Liver (tissue), 8 donors: ENCODE measurements at regions not wholly inside any gene's neighbourhood (a gene's known extent, or its start where the extent isn't known, plus 50 kb on each side); places are given as distances from the start of the nearest gene placed in this dataset.

Experiments
- DNase-seq: peaks from one replicate; pipeline ENCODE4 v3.0.0-alpha.2; 2017; ENCODE audit warnings: low spot score
- H3K27ac ChIP-seq, 2 donors: one replicate each; pipeline ENCODE4 v1.7.0; 2013; ENCODE audit warnings: inconsistent platforms in 2 of 2, low read length in 2 of 2, control low read depth in 1 of 2, low read depth in 1 of 2, mild to moderate bottlenecking in 1 of 2
- H3K27me3 ChIP-seq, 4 donors: one replicate each; pipeline versions ENCODE4 v1.6.1 to v1.7.0; 2013; ENCODE audit warnings: low read length in 3 of 4, inconsistent platforms in 1 of 4, mild to moderate bottlenecking in 1 of 4, moderate library complexity in 1 of 4; ENCODE audit not compliant: control insufficient read depth in 4 of 4, insufficient read depth in 4 of 4
- H3K36me3 ChIP-seq, 4 donors: one replicate each; pipeline versions ENCODE4 v1.6.1 to v1.7.0; 2013; ENCODE audit warnings: low read length in 3 of 4, mild to moderate bottlenecking in 3 of 4, low read depth in 1 of 4, moderate library complexity in 1 of 4; ENCODE audit not compliant: control insufficient read depth in 4 of 4, insufficient read depth in 3 of 4
- H3K4me1 ChIP-seq, 4 donors: one replicate each; pipeline versions ENCODE4 v1.6.1 to v1.7.0; 2013; ENCODE audit warnings: low read length in 3 of 4, mild to moderate bottlenecking in 3 of 4, moderate library complexity in 1 of 4; ENCODE audit not compliant: control insufficient read depth in 4 of 4, insufficient read depth in 4 of 4
- H3K4me3 ChIP-seq, 3 donors: one replicate each; pipeline versions ENCODE4 v1.6.1 to v1.7.0; 2013; ENCODE audit warnings: low read length in 3 of 3, control low read depth in 1 of 3, low read depth in 1 of 3, mild to moderate bottlenecking in 1 of 3
- H3K9ac ChIP-seq, 2 donors: one replicate each; pipeline ENCODE4 v1.7.0; 2013; ENCODE audit warnings: low read length in 2 of 2, mild to moderate bottlenecking in 2 of 2, moderate library complexity in 2 of 2, control low read depth in 1 of 2, low read depth in 1 of 2
- H3K9me3 ChIP-seq, 4 donors: one replicate each; pipeline versions ENCODE4 v1.6.1 to v1.7.0; 2013; ENCODE audit warnings: low read length in 3 of 4; ENCODE audit not compliant: control insufficient read depth in 4 of 4
- ATF3 ChIP-seq: IDR thresholded peaks from 2 replicates; pipeline ENCODE4 v1.6.1; 2016; ENCODE audit warnings: antibody characterized with exemption
- CTCF ChIP-seq: fragments of 150-350 bp; IDR thresholded peaks from 2 replicates; pipeline ENCODE4 v1.5.1; 2017; ENCODE audit warnings: improper control_type of control experiment, low read depth, low read length; ENCODE audit not compliant: missing input control
- FOXA1 ChIP-seq: IDR thresholded peaks from 2 replicates; pipeline ENCODE4 v1.6.1; 2016; ENCODE audit warnings: antibody characterized with exemption
- FOXA2 ChIP-seq: IDR thresholded peaks from 2 replicates; pipeline ENCODE4 v1.6.1; 2016; ENCODE audit warnings: antibody characterized with exemption
- GABPA ChIP-seq, 2 donors: IDR thresholded peaks in 1 of 2; conservative IDR thresholded peaks in 1 of 2; 2 replicates each; pipeline ENCODE4 v1.6.1; 2016; ENCODE audit warnings: antibody characterized with exemption in 2 of 2, mild to moderate bottlenecking in 1 of 2, moderate library complexity in 1 of 2
- HNF4A ChIP-seq, 2 donors: conservative IDR thresholded peaks; 2 replicates each; pipeline ENCODE4 v1.6.1; 2016; ENCODE audit warnings: antibody characterized with exemption in 2 of 2, mild to moderate bottlenecking in 2 of 2
- HNF4G ChIP-seq: IDR thresholded peaks from 2 replicates; pipeline ENCODE4 v1.6.1; 2016; ENCODE audit warnings: antibody characterized with exemption
- JUND ChIP-seq, 2 donors: IDR thresholded peaks; 2 replicates each; pipeline ENCODE4 v1.6.1; 2016; ENCODE audit warnings: antibody characterized with exemption in 2 of 2
- MAX ChIP-seq: IDR thresholded peaks from 2 replicates; pipeline ENCODE4 v1.6.1; 2016; ENCODE audit warnings: antibody characterized with exemption
- NR2F2 ChIP-seq: IDR thresholded peaks from 2 replicates; pipeline ENCODE4 v1.6.1; 2016; ENCODE audit warnings: antibody characterized with exemption
- RAD21 ChIP-seq, 2 donors: IDR thresholded peaks; 2 replicates each; pipeline ENCODE4 v1.6.1; 2016; ENCODE audit warnings: antibody characterized with exemption in 2 of 2, mild to moderate bottlenecking in 2 of 2
- REST ChIP-seq: IDR thresholded peaks from 2 replicates; pipeline ENCODE4 v1.6.1; 2016; ENCODE audit warnings: antibody characterized with exemption, mild to moderate bottlenecking
- RXRA ChIP-seq, 2 donors: IDR thresholded peaks; 2 replicates each; pipeline ENCODE4 v1.6.1; 2017 to 2018; ENCODE audit warnings: antibody characterized with exemption in 2 of 2, mild to moderate bottlenecking in 1 of 2
- SP1 ChIP-seq: IDR thresholded peaks from 2 replicates; pipeline ENCODE4 v1.6.1; 2018; ENCODE audit warnings: antibody characterized with exemption, mild to moderate bottlenecking
- TAF1 ChIP-seq: conservative IDR thresholded peaks from 2 replicates; pipeline ENCODE4 v1.6.1; 2016; ENCODE audit warnings: antibody characterized with exemption, mild to moderate bottlenecking
- YY1 ChIP-seq: IDR thresholded peaks from 2 replicates; pipeline ENCODE4 v1.6.1; 2016; ENCODE audit warnings: antibody characterized with exemption, mild to moderate bottlenecking
- ZBTB33 ChIP-seq: IDR thresholded peaks from 2 replicates; pipeline ENCODE4 v1.6.1; 2016; ENCODE audit warnings: antibody characterized with exemption
- WGBS: extraction: QIAGEN DNeasy Blood & Tissue Kit; methylation state at CpG from one replicate; pipeline ENCODE4 v1.1.7; 2013; 5-methylcytosine and 5-hydroxymethylcytosine counted together
- donor health status: healthy.
- donor health status: healthy.
- donor health status: healthy.
- donor health status: healthy.
- donor health status: healthy.

GRCh38 chr2:104312684-104313083 lies 541.2 kb upstream of the POU3F3 start:
- H3K36me3 ChIP-seq, result no peaks in the 10 kb centered on the region
- H3K4me1 ChIP-seq, result no peaks in the 10 kb centered on the region
- peaks cover 0 to 5% (median 0%) of the 10 kb centered on the region in 4 donors for H3K9me3 ChIP-seq
- H3K4me3 ChIP-seq, result no peak overlapping the region
- peaks cover 0 to 3% (median 0%) of the 10 kb centered on the region in 4 donors for H3K27me3 ChIP-seq
- 56% methylated on average over 4 of the region's 4 CpGs for WGBS
- no peak overlapping the region for H3K9ac ChIP-seq
- TF ChIP-seq ATF3 (no peak), ZBTB33 (no peak), SP1 (no peak)
- no peak overlapping the region for H3K27ac ChIP-seq
- no peak for DNase-seq

- H3K4me1 ChIP-seq, result no peaks in the 10 kb centered on the region
- no peak for TF ChIP-seq HNF4G
- no peak for TF ChIP-seq SP1
- no peak for TF ChIP-seq REST
- TF ChIP-seq FOXA1, result no peak
- TF ChIP-seq FOXA2, result no peak
- no peak for TF ChIP-seq RXRA (IDR thresholded peaks at IDR 0.05)
- no peak for TF ChIP-seq MAX
- TF ChIP-seq TAF1, result no peak
- TF ChIP-seq CTCF, result no peak
- no peak for TF ChIP-seq ZBTB33
- no peak for TF ChIP-seq ATF3
- TF ChIP-seq HNF4A (conservative IDR thresholded peaks at IDR 0.05), result no peak
- no peak for TF ChIP-seq JUND (IDR thresholded peaks at IDR 0.05)
- no peak for TF ChIP-seq GABPA (IDR thresholded peaks at IDR 0.05 in 1 of 2, conservative IDR thresholded peaks at IDR 0.05 in 1 of 2)
- TF ChIP-seq RAD21 (IDR thresholded peaks at IDR 0.05), result no peak
- TF ChIP-seq YY1, result no peak
- TF ChIP-seq NR2F2, result no peak
- H3K36me3 ChIP-seq, result no peaks in the 10 kb centered on the region
- no peak overlapping the region for H3K27ac ChIP-seq
- DNase-seq, result no peak
- no peak overlapping the region for H3K9ac ChIP-seq
- H3K27me3 ChIP-seq, result no peaks in the 10 kb centered on the region
- no peak overlapping the region for H3K4me3 ChIP-seq
- WGBS, result 83% methylated on average over 6 of the region's 6 CpGs
- H3K9me3 ChIP-seq, result no peaks in the 10 kb centered on the region
Observed at GRCh38 chr2:104318001-104318665, 535.8 kb upstream of the POU3F3 start.
